Body of pancreas (tissue), 4 donors: ENCODE measurements at regions not wholly inside any gene's neighbourhood (a gene's known extent, or its start where the extent isn't known, plus 50 kb on each side); places are given as distances from the start of the nearest gene placed in this dataset.

ENCODE experiments used
- POLR2A ChIP-seq, 3 donors: fragments of 450-650 bp; IDR thresholded peaks; one replicate each; pipeline ENCODE4 v1.6.1; 2016; ENCODE audit warnings: antibody characterized with exemption in 3 of 3, mild to moderate bottlenecking in 2 of 3
- TF ChIP-seq, protein P1 (sequence below), 7 experiments: fragments of 450-650 bp in 4 of 7; fragments of 200-600 bp in 3 of 7; sonication (generic) in 3 of 7; IDR thresholded peaks; one replicate each; pipeline ENCODE4 v1.5.1; 2016 to 2019; ENCODE audit warnings: antibody characterized with exemption in 7 of 7

DNA sequence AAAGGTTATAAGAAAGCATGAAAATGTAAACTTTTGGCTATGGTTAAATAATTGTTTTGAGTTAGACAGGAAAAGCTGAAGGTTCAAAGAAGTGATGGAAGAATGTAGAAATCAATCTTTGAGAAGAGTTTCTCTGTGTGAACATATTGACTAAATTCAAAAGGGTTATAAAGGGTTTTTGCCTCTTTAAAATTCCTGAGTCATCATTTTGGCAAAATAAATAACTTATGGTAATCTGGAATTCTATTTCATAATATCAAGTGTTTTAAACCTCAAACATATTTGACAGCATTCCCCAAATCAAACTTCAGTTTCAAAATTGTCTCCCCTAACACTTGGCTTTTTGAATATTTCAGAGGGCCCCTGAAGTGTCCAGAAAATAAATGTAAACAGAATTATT lies 60.6 kb upstream of the SPINK5 start:
- TF ChIP-seq, protein P1, sequence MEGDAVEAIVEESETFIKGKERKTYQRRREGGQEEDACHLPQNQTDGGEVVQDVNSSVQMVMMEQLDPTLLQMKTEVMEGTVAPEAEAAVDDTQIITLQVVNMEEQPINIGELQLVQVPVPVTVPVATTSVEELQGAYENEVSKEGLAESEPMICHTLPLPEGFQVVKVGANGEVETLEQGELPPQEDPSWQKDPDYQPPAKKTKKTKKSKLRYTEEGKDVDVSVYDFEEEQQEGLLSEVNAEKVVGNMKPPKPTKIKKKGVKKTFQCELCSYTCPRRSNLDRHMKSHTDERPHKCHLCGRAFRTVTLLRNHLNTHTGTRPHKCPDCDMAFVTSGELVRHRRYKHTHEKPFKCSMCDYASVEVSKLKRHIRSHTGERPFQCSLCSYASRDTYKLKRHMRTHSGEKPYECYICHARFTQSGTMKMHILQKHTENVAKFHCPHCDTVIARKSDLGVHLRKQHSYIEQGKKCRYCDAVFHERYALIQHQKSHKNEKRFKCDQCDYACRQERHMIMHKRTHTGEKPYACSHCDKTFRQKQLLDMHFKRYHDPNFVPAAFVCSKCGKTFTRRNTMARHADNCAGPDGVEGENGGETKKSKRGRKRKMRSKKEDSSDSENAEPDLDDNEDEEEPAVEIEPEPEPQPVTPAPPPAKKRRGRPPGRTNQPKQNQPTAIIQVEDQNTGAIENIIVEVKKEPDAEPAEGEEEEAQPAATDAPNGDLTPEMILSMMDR (IDR thresholded peaks at IDR 0.05) = no peak
- TF ChIP-seq POLR2A (IDR thresholded peaks at IDR 0.05) = no peak
